CD4-positive, alpha-beta T cell treated with Interferon gamma for 1 hour (primary cell): ENCODE measurements at regions not wholly inside any gene's neighbourhood (a gene's known extent, or its start where the extent isn't known, plus 50 kb on each side); places are given as distances from the start of the nearest gene placed in this dataset.

ENCODE experiments used
- DNase-seq: peaks from one replicate; pipeline ENCODE4 v3.0.0-alpha.2; 2020

GRCh38 chr11:28571371-28571770 is 463.2 kb downstream of the METTL15 start:
- DNase-seq, result no peak

GRCh38 chr11:28569106-28569505 is 460.9 kb downstream of the METTL15 start:
- DNase-seq, result no peak

GRCh38 chr11:28566339-28567089 is 458.3 kb downstream of the METTL15 start:
- DNase-seq, result no peak

- DNase-seq, result no peak
Measured at GRCh38 chr11:28559492-28559891, 451.3 kb downstream of the METTL15 start.

- DNase-seq, result no peak
Measured at GRCh38 chr11:28547321-28547741, 439.1 kb downstream of the METTL15 start.

- no peak for DNase-seq
Measured at GRCh38 chr11:28545536-28545935, 437.3 kb downstream of the METTL15 start.

- DNase-seq, result no peak
Measured at GRCh38 chr11:28542561-28542960, 434.4 kb downstream of the METTL15 start.

- no peak for DNase-seq
Measured at GRCh38 chr11:28539239-28540030, 431.2 kb downstream of the METTL15 start.

- no peak for DNase-seq
Measured at GRCh38 chr11:28537822-28538221, 429.6 kb downstream of the METTL15 start.

GRCh38 chr11:28536504-28537267 is 428.5 kb downstream of the METTL15 start:
- DNase-seq, result no peak

- DNase-seq, result no peak
Measured at GRCh38 chr11:28535677-28536076, 427.5 kb downstream of the METTL15 start.

- DNase-seq, result no peak
Measured at GRCh38 chr11:28529540-28530410, 421.6 kb downstream of the METTL15 start.

- no peak for DNase-seq
Measured at GRCh38 chr11:28529046-28529445, 420.9 kb downstream of the METTL15 start.

- no peak for DNase-seq
Measured at GRCh38 chr11:28528217-28528616, 420.0 kb downstream of the METTL15 start.

GRCh38 chr11:28526406-28526751 is 418.2 kb downstream of the METTL15 start:
- DNase-seq, result no peak

- DNase-seq, result no peak
Measured at GRCh38 chr11:28525636-28526405, 417.6 kb downstream of the METTL15 start.

- DNase-seq, result no peak
Measured at GRCh38 chr11:28524098-28524497, 415.9 kb downstream of the METTL15 start.

GRCh38 chr11:28521075-28521474 is 412.9 kb downstream of the METTL15 start:
- DNase-seq, result no peak

GRCh38 chr11:28520291-28520690 is 412.1 kb downstream of the METTL15 start:
- no peak for DNase-seq

- no peak for DNase-seq
Measured at GRCh38 chr11:28518825-28519224, 410.6 kb downstream of the METTL15 start.

- no peak for DNase-seq
Measured at GRCh38 chr11:28517621-28518020, 409.4 kb downstream of the METTL15 start.

GRCh38 chr11:28514391-28514790 is 406.2 kb downstream of the METTL15 start:
- no peak for DNase-seq
